ENCODE measurements at regions not wholly inside any gene's neighbourhood (a gene's known extent, or its start where the extent isn't known, plus 50 kb on each side); places are given as distances from the start of the nearest gene placed in this dataset.

GRCh38 chr13:107824635-107825034 lies 390.7 kb downstream of the LIG4 start:
- no peak for ATAC-seq
- TF ChIP-seq CSDC2 (CRISPR knock-in tag; IDR thresholded peaks at IDR 0.05), result no peak
- no peak for TF ChIP-seq ARNTL (CRISPR knock-in tag; IDR thresholded peaks at IDR 0.05; ENCODE audit: borderline replicate concordance, low read depth)
- TF ChIP-seq CSRNP3 (CRISPR knock-in tag; IDR thresholded peaks at IDR 0.05), result no peak
- TF ChIP-seq TOX (CRISPR knock-in tag; IDR thresholded peaks at IDR 0.05; ENCODE audit: borderline replicate concordance), result no peak
- TF ChIP-seq ZNF8 (CRISPR knock-in tag; IDR thresholded peaks at IDR 0.05), result no peak
- no peak for TF ChIP-seq RARB (CRISPR knock-in tag; IDR thresholded peaks at IDR 0.05)
- TF ChIP-seq ZC3H10 (CRISPR knock-in tag; IDR thresholded peaks at IDR 0.05), result no peak
- TF ChIP-seq PPARA (CRISPR knock-in tag; IDR thresholded peaks at IDR 0.05; ENCODE audit: borderline replicate concordance), result no peak
- TF ChIP-seq, protein P1, sequence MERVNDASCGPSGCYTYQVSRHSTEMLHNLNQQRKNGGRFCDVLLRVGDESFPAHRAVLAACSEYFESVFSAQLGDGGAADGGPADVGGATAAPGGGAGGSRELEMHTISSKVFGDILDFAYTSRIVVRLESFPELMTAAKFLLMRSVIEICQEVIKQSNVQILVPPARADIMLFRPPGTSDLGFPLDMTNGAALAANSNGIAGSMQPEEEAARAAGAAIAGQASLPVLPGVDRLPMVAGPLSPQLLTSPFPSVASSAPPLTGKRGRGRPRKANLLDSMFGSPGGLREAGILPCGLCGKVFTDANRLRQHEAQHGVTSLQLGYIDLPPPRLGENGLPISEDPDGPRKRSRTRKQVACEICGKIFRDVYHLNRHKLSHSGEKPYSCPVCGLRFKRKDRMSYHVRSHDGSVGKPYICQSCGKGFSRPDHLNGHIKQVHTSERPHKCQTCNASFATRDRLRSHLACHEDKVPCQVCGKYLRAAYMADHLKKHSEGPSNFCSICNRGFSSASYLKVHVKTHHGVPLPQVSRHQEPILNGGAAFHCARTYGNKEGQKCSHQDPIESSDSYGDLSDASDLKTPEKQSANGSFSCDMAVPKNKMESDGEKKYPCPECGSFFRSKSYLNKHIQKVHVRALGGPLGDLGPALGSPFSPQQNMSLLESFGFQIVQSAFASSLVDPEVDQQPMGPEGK (CRISPR knock-in tag; IDR thresholded peaks at IDR 0.05; ENCODE audit: borderline replicate concordance), result no peak
- no peak for TF ChIP-seq ZNF70 (CRISPR knock-in tag; IDR thresholded peaks at IDR 0.05)
- no peak for TF ChIP-seq ZNF565 (CRISPR knock-in tag; conservative IDR thresholded peaks at IDR 0.05; ENCODE audit: low read depth)
- TF ChIP-seq GLIS3 (CRISPR knock-in tag; IDR thresholded peaks at IDR 0.05), result no peak
- TF ChIP-seq BACH2 (CRISPR knock-in tag; IDR thresholded peaks at IDR 0.05; ENCODE audit: borderline replicate concordance), result no peak
- TF ChIP-seq OSR1 (CRISPR knock-in tag; IDR thresholded peaks at IDR 0.05), result no peak
- no peak for TF ChIP-seq POU6F1 (CRISPR knock-in tag; IDR thresholded peaks at IDR 0.05; ENCODE audit: borderline replicate concordance, low read depth)
- no peak for TF ChIP-seq SNAI2 (CRISPR knock-in tag; IDR thresholded peaks at IDR 0.05)
- no peak for TF ChIP-seq ESRRG (CRISPR knock-in tag; IDR thresholded peaks at IDR 0.05)
- TF ChIP-seq ISL1 (CRISPR knock-in tag; IDR thresholded peaks at IDR 0.05), result no peak
- no peak for TF ChIP-seq ZFP30 (CRISPR knock-in tag; IDR thresholded peaks at IDR 0.05)

DNA sequence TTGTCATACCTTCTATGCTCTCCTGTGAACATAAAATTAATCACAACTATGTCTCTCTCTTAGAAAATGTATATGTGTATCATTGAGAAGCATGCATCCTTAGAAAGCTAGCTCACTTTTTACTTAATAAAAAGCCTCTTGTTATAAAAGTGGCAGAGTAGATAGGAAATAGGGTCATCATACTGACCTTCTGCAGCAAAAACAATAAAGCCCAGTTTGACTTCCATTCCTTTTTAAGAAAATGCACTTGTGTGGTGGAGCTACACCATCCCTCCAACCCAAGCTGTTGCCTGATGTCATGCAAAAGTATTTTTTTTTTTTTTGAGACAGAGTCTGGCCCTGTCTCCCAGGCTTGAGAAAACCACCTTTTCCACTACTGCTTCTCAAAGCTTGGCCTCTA lies 393.3 kb downstream of the LIG4 start:
- ATAC-seq, result no peak

More for the DNA sequence above, 393.3 kb downstream of the LIG4 start:
- TF ChIP-seq ESRRG (CRISPR knock-in tag; IDR thresholded peaks at IDR 0.05), result no peak
- TF ChIP-seq OSR1 (CRISPR knock-in tag; IDR thresholded peaks at IDR 0.05), result no peak
- TF ChIP-seq, protein P1 (CRISPR knock-in tag; IDR thresholded peaks at IDR 0.05; ENCODE audit: borderline replicate concordance), result no peak
- TF ChIP-seq GLIS3 (CRISPR knock-in tag; IDR thresholded peaks at IDR 0.05), result no peak
- TF ChIP-seq POU6F1 (CRISPR knock-in tag; IDR thresholded peaks at IDR 0.05; ENCODE audit: borderline replicate concordance, low read depth), result no peak
- no peak for TF ChIP-seq CREB5 (CRISPR knock-in tag; IDR thresholded peaks at IDR 0.05; ENCODE audit: low read depth)
- no peak for TF ChIP-seq PPARA (CRISPR knock-in tag; IDR thresholded peaks at IDR 0.05; ENCODE audit: borderline replicate concordance)
- no peak for TF ChIP-seq CSRNP3 (CRISPR knock-in tag; IDR thresholded peaks at IDR 0.05)
- no peak for TF ChIP-seq ZFP3 (CRISPR knock-in tag; IDR thresholded peaks at IDR 0.05)
- TF ChIP-seq ISL1 (CRISPR knock-in tag; IDR thresholded peaks at IDR 0.05), result no peak
- TF ChIP-seq TCF4 (CRISPR knock-in tag; IDR thresholded peaks at IDR 0.05; ENCODE audit: borderline replicate concordance), result no peak
